HEK293T (cell line): ENCODE measurements at regions not wholly inside any gene's neighbourhood (a gene's known extent, or its start where the extent isn't known, plus 50 kb on each side); places are given as distances from the start of the nearest gene placed in this dataset.

Source experiments
- CTCF ChIA-PET: fragments of 350-600 bp; formaldehyde crosslinking; extraction: SDS; loops from one replicate; lab custom pipeline; 2021; ENCODE audit warnings: antibody characterized with exemption, inconsistent platforms; lab: Yijun Ruan, JAX
- POLR2A ChIA-PET: fragments of 350-600 bp; formaldehyde crosslinking; extraction: SDS; loops from one replicate; lab custom pipeline; 2020; ENCODE audit warnings: antibody characterized with exemption, inconsistent platforms; lab: Yijun Ruan, JAX
- DNase-seq: peaks from one replicate; pipeline ENCODE4 v3.0.0; 2012; ENCODE audit warnings: mixed read lengths; ENCODE audit errors: extremely low spot score
- ARNT ChIP-seq: fragments of 450-650 bp; IDR thresholded peaks from 2 replicates; pipeline ENCODE4 v1.6.1; 2017; ENCODE audit warnings: mild to moderate bottlenecking
- BHLHE40 ChIP-seq: fragments of 450-650 bp; IDR thresholded peaks from 2 replicates; pipeline ENCODE4 v1.6.1; 2016; ENCODE audit warnings: mild to moderate bottlenecking, moderate library complexity, borderline replicate concordance
- CTBP1 ChIP-seq: fragments of 450-650 bp; IDR thresholded peaks from 2 replicates; pipeline ENCODE4 v1.6.1; 2016; ENCODE audit warnings: borderline replicate concordance
- ELF4 ChIP-seq: fragments of 450-650 bp; IDR thresholded peaks from 2 replicates; pipeline ENCODE4 v1.6.1; 2017; ENCODE audit warnings: antibody characterized with exemption
- FOXA1 ChIP-seq: fragments of 450-650 bp; IDR thresholded peaks from 2 replicates; pipeline ENCODE4 v1.6.1; 2016; ENCODE audit warnings: mild to moderate bottlenecking
- FOXK2 ChIP-seq: fragments of 450-650 bp; IDR thresholded peaks from 2 replicates; pipeline ENCODE4 v1.6.1; 2016; ENCODE audit warnings: mild to moderate bottlenecking
- FOXM1 ChIP-seq: fragments of 450-650 bp; IDR thresholded peaks from 2 replicates; pipeline ENCODE4 v1.6.1; 2017; ENCODE audit warnings: mild to moderate bottlenecking, borderline replicate concordance
- HDGF ChIP-seq: fragments of 450-650 bp; IDR thresholded peaks from 2 replicates; pipeline ENCODE4 v1.6.1; 2017; ENCODE audit warnings: antibody characterized with exemption, borderline replicate concordance
- L3MBTL2 ChIP-seq: fragments of 450-650 bp; conservative IDR thresholded peaks from 2 replicates; pipeline ENCODE4 v1.6.1; 2016; ENCODE audit warnings: mild to moderate bottlenecking
- LEF1 ChIP-seq: fragments of 450-650 bp; IDR thresholded peaks from 2 replicates; pipeline ENCODE4 v1.6.1; 2017; ENCODE audit warnings: mild to moderate bottlenecking, borderline replicate concordance
- NFRKB ChIP-seq: fragments of 450-650 bp; IDR thresholded peaks from 2 replicates; pipeline ENCODE4 v1.6.1; 2016; ENCODE audit warnings: mild to moderate bottlenecking, moderate library complexity
- PKNOX1 ChIP-seq: fragments of 450-650 bp; IDR thresholded peaks from 2 replicates; pipeline ENCODE4 v1.6.1; 2016
- SP1 ChIP-seq: fragments of 450-650 bp; IDR thresholded peaks from 2 replicates; pipeline ENCODE4 v1.6.1; 2017
- SUZ12 ChIP-seq: fragments of 450-650 bp; IDR thresholded peaks from 2 replicates; pipeline ENCODE4 v1.6.1; 2016; ENCODE audit warnings: mild to moderate bottlenecking
- TARDBP ChIP-seq: fragments of 450-650 bp; IDR thresholded peaks from 2 replicates; pipeline ENCODE4 v1.6.1; 2016
- ZNF384 ChIP-seq: fragments of 450-650 bp; IDR thresholded peaks from 2 replicates; pipeline ENCODE4 v1.6.1; 2016

DNA sequence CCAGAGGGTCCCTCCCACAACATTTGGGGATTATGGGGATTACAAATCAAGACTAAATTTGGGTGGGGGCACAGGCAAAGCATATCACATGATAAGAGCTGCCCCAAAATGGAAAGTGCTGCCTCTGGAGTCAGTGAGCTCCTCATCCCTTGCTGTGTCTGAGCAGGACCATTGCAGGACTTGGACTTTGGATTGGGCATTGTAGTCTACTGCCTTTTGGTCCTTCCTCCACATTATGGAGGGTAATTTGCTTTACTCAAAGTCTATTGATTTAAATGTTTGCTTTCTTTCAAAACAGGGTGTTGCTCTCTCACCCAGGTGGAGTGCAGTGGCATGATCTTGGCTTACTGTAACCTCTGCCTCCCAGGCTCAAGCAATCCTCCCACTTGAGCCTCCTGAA lies 106.8 kb upstream of the LDAH start:
- ChIA-PET CTCF (no interaction called here), POLR2A (no interaction called here)
- TF ChIP-seq ELF4: no peak
- TF ChIP-seq SUZ12: no peak
- no peak for TF ChIP-seq NFRKB
- no peak for TF ChIP-seq FOXA1
- no peak for TF ChIP-seq FOXM1
- no peak for TF ChIP-seq SP1
- TF ChIP-seq CTBP1: no peak
- no peak for TF ChIP-seq TARDBP
- TF ChIP-seq HDGF: no peak
- no peak for TF ChIP-seq L3MBTL2
- no peak for TF ChIP-seq LEF1
- TF ChIP-seq FOXK2: no peak
- no peak for TF ChIP-seq BHLHE40
- TF ChIP-seq PKNOX1: no peak
- no peak for TF ChIP-seq ZNF384
- TF ChIP-seq ARNT: no peak
- DNase-seq: no peak

DNA sequence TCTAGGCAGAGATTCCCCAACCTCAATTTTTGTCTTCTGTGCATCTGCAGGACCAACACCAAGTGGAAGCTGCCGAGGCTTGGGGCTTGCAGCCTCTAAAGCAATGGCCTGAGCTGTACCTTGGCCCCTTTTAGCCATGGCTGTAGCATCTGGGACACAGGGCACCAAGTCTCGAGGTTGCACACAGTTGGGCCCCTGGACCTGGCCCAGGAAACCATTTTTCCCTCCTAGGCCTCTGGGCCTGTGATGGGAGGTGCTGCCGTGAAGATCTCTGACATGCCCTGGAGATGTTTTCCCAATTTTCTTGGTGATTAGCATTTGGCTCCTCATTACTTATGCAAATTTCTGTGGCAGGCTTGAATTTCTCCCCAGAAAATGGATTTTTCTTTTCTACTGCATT lies 105.7 kb upstream of the LDAH start:
- DNase-seq: no peak
- ChIA-PET CTCF (no interaction called here), POLR2A (no interaction called here)
- TF ChIP-seq ZNF384 (no peak), L3MBTL2 (no peak), BHLHE40 (no peak)

DNA sequence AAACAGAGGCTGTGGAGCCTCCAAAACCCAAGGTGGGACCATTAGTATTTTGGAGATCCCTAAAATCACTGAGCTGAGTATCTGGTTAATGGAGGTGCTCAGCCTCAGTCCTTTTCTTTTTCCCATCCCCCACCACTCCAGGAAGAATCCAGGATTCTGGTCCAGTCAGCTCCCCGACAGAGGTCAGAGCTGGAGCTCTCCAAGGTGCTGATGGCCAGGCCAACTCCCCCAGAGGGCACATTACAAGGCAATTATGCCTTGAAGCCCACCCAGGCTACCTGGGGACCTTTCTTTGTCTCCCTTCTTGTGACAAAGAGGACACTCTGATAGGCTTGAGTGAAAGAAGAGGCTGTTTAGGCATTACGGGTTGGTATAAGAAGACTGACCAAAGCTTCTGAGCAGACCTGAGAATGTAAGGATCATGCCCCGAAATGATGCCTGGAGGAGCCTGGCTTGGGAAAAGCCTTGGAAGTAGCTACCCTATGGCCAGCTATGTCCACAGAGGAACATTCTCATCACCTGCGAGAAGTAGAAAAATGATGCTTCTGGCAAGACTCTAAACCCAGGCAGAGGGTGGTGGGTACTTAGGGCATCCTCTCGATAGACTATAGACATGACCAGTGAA lies 102.5 kb upstream of the LDAH start:
- ChIA-PET POLR2A (no interaction called here), CTCF (no interaction called here)
- no peak for TF ChIP-seq TARDBP
- TF ChIP-seq PKNOX1: no peak
- TF ChIP-seq BHLHE40: no peak
- TF ChIP-seq SUZ12: no peak
- no peak for TF ChIP-seq ELF4
- no peak for TF ChIP-seq SP1
- no peak for TF ChIP-seq FOXK2
- no peak for TF ChIP-seq L3MBTL2
- TF ChIP-seq CTBP1: no peak
- TF ChIP-seq NFRKB: no peak
- no peak for TF ChIP-seq FOXM1
- DNase-seq: no peak

GRCh38 chr2:20919297-20919800 lies 96.4 kb upstream of the LDAH start:
- CTCF ChIA-PET: no interaction called here
- DNase-seq: no peak
- POLR2A ChIA-PET: interaction anchor here (1.1 kb wide), 1 partner anchor 96 kb away, joined by 3 read pairs; the partner anchor contains the start of gene LDAH
- TF ChIP-seq PKNOX1 (no peak), CTBP1 (no peak), FOXA1 (no peak), ZNF384 (no peak), TARDBP (no peak), FOXM1 (no peak)

GRCh38 chr2:20917719-20918572 lies 95.0 kb upstream of the LDAH start:
- ChIA-PET CTCF (no interaction called here), POLR2A (no interaction called here)
- TF ChIP-seq ELF4 (no peak), L3MBTL2 (no peak), PKNOX1 (no peak), LEF1 (no peak), FOXM1 (no peak), ARNT (no peak), NFRKB (no peak), TARDBP (no peak), HDGF (no peak), ZNF384 (no peak), BHLHE40 (no peak)
- DNase-seq: no peak
